ENCODE measurements at regions not wholly inside any gene's neighbourhood (a gene's known extent, or its start where the extent isn't known, plus 50 kb on each side); places are given as distances from the start of the nearest gene placed in this dataset.
A peak's percentile ranks its signal among the peaks of the same experiment; 100 is the strongest.
"Not testable (repeated sequence)": the region's sequence is repeated elsewhere in the genome, so short reads cannot be mapped to it uniquely, and the experiment has no call there.

- no peak for DNase-seq
Observed at GRCh38 chr12:19726122-19726521, 286.8 kb downstream of the AEBP2 start.

DNA sequence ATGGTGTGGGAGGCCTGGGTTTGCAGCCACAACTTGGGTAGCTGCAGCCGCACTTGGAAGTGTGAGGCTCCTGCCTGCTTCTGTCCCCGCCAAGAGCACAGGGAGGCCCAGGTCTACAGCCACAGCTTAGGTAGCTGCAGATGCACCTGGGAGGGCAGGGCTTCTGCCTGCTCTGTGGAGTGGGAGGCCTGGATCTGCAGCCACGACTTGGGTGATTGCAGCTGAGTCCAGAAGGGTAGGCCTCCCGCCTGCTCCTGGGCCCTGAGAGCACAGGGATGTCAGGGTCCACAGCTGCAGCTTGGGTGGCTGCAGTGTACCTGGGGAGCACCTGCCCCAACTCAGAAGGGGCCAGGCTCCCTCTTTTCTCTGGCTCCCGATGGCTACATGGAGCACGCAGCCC, 287.3 kb downstream of the AEBP2 start:
- DNase-seq: no peak

DNA sequence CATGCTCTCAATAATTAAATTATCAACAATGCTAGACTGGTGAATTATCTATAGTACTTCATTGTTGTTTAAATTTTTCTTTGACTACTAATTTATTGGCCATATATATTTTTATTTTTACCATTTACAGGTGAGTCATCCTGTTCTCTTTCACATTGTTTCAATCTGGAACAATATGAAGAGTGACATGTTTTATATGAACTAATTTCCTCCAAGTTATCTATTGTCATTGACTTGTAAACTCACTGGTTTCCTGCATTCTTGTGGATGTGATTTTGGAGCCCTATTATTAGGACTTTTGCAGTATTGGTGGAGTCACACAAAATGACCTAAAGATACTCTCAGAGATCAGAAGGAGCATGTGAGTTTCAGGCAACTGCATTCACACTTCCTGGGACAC, 297.7 kb downstream of the AEBP2 start:
- no peak for DNase-seq

DNA sequence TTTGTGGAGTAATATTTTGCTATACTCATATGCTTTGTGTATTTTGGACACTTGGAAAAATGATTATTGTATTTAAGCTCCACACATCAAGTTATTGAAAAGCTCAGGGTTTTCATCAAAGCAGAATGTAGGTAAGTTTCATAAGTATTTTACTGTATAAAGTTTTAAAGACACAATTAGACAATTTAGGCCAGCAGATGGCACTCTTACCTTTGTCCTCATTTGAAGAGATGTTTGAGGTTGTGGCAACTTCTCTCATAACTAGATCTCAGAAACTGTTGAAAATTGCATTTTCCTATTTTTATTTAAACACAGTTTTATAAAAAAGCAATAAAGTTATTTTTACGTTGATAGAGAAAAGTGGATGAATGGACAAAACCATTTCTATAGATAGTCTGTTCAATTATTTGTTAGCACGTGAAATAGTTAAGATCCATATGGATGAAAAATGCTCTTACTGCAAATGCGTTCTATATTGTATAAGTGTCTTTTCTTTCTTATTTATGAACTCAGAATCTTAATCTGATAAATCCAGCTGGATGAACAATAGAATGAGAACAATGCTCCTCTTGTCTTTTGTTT, 300.0 kb downstream of the AEBP2 start:
- peak; percentile 52 for DNase-seq

- no peak for DNase-seq
Observed at GRCh38 chr12:19740472-19741131, 301.3 kb downstream of the AEBP2 start.

DNA sequence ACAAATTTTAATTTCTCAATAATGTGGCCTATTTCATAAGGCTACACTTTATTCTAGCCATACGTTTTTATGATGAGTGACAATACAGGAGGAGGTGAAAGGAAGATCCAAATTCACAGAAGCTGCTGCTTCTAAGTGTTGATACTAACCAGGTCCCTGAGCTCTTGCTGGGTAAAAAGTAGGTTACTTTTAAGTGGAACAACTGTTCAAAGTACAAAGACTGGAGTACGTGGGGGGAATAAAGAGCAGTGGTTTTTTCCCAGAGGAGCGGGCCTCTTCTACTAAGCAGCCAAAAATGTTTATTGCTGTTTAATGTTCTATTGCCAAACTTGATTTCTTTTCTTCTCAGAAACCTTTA, 301.8 kb downstream of the AEBP2 start:
- DNase-seq: no peak

GRCh38 chr12:19744705-19745218, 305.5 kb downstream of the AEBP2 start:
- DNase-seq: no peak

- no peak for DNase-seq
Observed at GRCh38 chr12:19746471-19746870, 307.2 kb downstream of the AEBP2 start.

GRCh38 chr12:19749906-19750574, 310.7 kb downstream of the AEBP2 start:
- DNase-seq: no peak

DNA sequence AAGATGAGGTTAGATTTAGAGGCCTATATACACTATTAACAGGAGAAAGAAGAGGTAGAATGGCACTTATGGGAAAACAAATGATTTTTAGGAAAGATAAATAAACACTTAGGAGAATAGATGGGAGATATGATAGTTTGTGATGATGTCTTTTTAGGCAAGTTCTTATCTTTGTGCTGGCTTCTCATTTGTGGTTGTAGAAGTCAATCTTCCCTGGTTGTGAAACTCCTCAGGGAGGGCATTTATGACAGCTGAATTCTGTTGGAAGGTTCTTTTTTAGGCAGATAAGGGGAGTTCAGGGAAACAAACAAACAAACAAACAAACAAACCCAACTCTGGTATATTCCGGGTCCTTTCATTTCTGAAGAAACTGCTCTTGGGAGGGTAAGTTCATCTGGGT, 311.8 kb downstream of the AEBP2 start:
- no peak for DNase-seq

GRCh38 chr12:19752712-19753111, 313.4 kb downstream of the AEBP2 start:
- no peak for DNase-seq

DNA sequence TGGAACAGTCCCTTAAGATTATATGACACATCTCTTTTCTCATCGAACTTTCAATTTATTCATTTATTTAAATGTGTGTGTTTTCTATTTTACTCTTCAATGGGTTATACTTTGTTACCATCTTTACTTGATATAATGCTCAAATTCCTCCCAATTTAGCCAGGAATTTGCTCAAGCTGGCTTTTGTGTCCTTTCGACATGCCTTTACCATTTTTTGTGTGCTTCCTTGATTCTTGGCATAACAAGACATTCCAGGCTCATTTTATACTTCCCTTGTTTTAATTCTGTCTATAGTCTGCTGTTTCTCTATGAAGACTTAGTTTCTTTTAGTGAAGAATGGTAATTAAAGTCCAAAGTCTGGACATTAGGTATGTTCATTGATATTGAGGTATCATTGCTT, 315.8 kb downstream of the AEBP2 start:
- DNase-seq: no peak

DNA sequence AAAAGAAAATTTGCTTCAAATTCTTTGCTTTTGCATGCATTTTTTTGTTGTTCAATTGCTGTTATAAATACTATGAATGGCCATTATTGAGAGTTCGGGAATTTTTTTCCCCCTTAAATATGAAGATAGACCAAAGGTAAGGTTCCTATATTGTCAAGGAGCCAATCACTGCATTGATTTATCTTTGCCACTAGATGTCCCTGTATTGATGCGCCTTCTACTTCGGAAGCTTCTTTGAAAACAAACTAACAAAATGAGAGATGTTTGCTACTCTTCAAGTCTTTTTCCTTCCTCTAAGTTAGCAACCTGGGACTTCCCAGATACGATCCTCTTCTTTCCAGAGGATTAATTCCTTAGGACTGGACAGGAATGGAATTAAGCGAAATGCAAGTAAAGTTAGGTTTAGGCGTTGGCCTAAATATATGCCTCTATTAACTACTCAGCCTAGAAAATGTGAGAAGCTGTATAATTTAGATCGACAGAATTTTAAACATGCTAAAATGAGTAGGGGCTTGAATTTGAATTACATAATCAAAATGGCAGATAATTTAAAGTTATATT, 318.1 kb downstream of the AEBP2 start:
- peak; percentile 9 for DNase-seq

DNA sequence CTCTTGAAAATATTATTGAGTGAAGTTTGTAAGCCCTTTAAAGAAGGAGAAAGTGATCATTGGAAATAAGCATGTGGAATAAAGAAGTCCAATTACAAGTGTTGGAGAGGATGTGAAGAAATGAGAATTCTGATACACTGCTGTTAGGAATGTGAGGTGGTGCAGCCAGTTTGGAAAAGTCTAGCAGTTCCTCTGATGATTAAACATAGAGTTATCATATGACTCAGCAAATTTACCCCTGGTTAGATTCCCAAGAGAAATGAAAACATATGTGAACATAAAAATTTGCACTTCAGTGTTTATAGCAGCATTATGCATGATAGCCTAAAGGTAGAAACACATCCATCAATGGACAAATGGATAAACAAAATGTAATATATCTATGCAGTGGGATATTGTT, 319.9 kb downstream of the AEBP2 start:
- no peak for DNase-seq

DNA sequence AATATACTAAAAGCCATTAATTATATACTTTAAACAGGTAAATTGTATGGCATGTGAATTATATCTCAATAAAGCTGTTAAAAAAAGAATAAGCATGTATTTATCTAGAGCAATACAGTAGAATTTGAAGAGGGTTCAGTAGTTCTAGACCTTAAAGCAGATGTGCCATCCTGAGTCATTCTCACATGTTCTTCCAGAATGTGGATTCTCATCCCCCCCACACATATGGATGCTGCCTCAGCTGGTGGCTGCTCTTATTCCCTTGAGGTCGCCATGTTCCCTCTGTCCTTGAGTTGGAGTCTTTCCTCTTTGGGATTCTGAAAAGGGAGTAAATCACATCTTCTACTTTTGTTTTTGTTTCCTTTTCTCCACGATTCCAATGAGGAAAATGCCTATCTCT, 321.3 kb downstream of the AEBP2 start:
- no peak for DNase-seq

GRCh38 chr12:19761463-19761862, 322.2 kb downstream of the AEBP2 start:
- no peak for DNase-seq

GRCh38 chr12:19763488-19763887, 324.2 kb downstream of the AEBP2 start:
- no peak for DNase-seq

DNA sequence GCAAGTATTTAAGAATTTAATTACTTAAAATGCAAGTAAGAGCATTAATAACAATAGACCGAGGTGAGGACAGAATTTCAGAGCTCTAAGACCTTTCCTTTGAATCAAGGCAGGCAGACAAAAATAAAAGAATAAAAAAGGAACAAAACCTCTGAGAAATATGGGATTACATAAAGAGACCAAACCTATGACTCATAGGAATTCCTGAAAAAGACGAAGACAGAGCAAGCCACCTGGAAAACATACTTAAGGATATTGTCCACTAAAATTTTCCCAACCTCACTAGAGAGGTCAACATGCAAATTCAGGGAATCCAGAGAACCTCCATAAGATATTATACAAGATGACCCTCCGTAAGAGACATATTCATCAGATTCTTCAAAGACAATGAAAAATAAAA, 325.1 kb downstream of the AEBP2 start:
- DNase-seq: no peak

GRCh38 chr12:19771858-19772257, 332.6 kb downstream of the AEBP2 start:
- DNase-seq: no peak

GRCh38 chr12:19772776-19773175, 333.5 kb downstream of the AEBP2 start:
- DNase-seq: no peak

- no peak for DNase-seq
Observed at GRCh38 chr12:19775241-19775640, 335.9 kb downstream of the AEBP2 start.

DNA sequence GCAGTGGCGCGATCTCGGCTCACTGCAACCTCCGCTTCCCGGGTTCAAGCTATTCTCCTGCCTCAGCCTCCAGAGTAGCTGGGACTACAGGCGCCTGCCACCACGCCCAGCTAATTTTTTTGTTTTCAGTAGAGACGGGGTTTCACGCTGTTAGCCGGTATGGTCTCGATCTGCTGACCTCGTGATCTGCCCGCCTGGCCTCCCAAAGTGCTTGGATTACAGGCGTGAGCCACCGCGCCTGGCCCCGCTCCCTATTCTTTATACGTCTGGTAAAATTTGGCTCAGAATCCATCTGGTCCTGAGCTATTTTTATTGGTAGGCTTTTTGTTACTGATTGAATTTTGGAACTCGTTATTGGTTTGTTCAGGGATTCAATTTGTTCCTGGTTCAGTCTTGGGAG, 336.7 kb downstream of the AEBP2 start:
- not testable (repeated sequence) for DNase-seq

- no peak for DNase-seq
Observed at GRCh38 chr12:19778172-19778571, 338.9 kb downstream of the AEBP2 start.

GRCh38 chr12:19778797-19779196, 339.5 kb downstream of the AEBP2 start:
- DNase-seq: no peak

Measured in CD4-positive, alpha-beta T cell treated with Interleukin-17A for 1 hour (primary cell).